Esophagus squamous epithelium (tissue), 4 donors: ENCODE measurements at regions not wholly inside any gene's neighbourhood (a gene's known extent, or its start where the extent isn't known, plus 50 kb on each side); places are given as distances from the start of the nearest gene placed in this dataset.

Experiments
- POLR2A ChIP-seq, 4 donors: fragments of 450-650 bp; IDR thresholded peaks; one replicate each; pipeline ENCODE4 v1.6.1; 2017; ENCODE audit warnings: antibody characterized with exemption in 4 of 4, mild to moderate bottlenecking in 4 of 4, moderate library complexity in 3 of 4
- TF ChIP-seq, protein P1 (sequence below), 6 experiments: fragments of 450-650 bp in 4 of 6; fragments of 200-600 bp in 2 of 6; sonication (generic) in 2 of 6; IDR thresholded peaks; one replicate each; pipeline ENCODE4 v1.5.1; 2016 to 2019; ENCODE audit warnings: antibody characterized with exemption in 6 of 6, mild to moderate bottlenecking in 4 of 6, moderate library complexity in 4 of 6

DNA sequence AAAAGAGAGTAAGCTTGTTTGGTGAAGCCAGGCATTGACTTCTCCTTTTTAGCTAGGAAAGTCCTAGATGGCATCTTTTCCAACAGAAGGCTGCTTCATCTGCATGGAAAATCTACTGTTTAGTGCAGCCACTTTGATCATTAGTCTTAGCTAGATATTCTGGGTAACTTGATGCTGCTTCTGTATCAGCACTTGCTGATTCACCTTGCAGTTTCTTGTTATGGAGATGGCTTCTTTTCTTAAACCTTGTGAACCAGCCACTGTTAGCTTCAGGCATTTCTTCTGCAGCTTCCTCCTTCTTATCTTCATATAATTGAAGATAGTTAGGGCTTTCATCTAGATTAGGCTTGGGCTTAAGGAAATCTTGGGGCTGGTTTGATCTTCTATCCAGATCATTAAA, 639.7 kb downstream of the TDRD15 start:
- TF ChIP-seq, protein P1, sequence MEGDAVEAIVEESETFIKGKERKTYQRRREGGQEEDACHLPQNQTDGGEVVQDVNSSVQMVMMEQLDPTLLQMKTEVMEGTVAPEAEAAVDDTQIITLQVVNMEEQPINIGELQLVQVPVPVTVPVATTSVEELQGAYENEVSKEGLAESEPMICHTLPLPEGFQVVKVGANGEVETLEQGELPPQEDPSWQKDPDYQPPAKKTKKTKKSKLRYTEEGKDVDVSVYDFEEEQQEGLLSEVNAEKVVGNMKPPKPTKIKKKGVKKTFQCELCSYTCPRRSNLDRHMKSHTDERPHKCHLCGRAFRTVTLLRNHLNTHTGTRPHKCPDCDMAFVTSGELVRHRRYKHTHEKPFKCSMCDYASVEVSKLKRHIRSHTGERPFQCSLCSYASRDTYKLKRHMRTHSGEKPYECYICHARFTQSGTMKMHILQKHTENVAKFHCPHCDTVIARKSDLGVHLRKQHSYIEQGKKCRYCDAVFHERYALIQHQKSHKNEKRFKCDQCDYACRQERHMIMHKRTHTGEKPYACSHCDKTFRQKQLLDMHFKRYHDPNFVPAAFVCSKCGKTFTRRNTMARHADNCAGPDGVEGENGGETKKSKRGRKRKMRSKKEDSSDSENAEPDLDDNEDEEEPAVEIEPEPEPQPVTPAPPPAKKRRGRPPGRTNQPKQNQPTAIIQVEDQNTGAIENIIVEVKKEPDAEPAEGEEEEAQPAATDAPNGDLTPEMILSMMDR (IDR thresholded peaks at IDR 0.05): no peak
- TF ChIP-seq POLR2A (IDR thresholded peaks at IDR 0.05): no peak
